K562 (cell line): ENCODE measurements at regions not wholly inside any gene's neighbourhood (a gene's known extent, or its start where the extent isn't known, plus 50 kb on each side); places are given as distances from the start of the nearest gene placed in this dataset.

Source experiments
- FOXK1 ChIP-seq: sonication (generic); formaldehyde crosslinking; IDR thresholded peaks from 2 replicates; pipeline ENCODE4 v1.8.0; 2022; ENCODE audit warnings: missing genetic modification reagents, mild to moderate bottlenecking, borderline replicate concordance
- SMAD3 ChIP-seq: fragments of 450-650 bp; formaldehyde crosslinking; conservative IDR thresholded peaks from 2 replicates; pipeline ENCODE4 v1.4.0; 2020; ENCODE audit warnings: mild to moderate bottlenecking
- ZKSCAN1 ChIP-seq: fragments of 150-350 bp; IDR thresholded peaks from 2 replicates; pipeline ENCODE4 v1.6.1; 2016; ENCODE audit warnings: low read depth, low read length
- TF ChIP-seq, protein P1 (sequence below): fragments of 450-650 bp; formaldehyde crosslinking; IDR thresholded peaks from 2 replicates; pipeline ENCODE4 v1.4.0; 2020; ENCODE audit warnings: mild to moderate bottlenecking, moderate library complexity
- TF ChIP-seq, protein P2 (sequence below), 2 experiments: fragments of 450-650 bp; conservative IDR thresholded peaks; 2 replicates each; pipeline ENCODE4 v1.6.1; 2017; ENCODE audit warnings: mild to moderate bottlenecking in 2 of 2, moderate library complexity in 2 of 2

GRCh38 chr14:101134851-101135433 lies 231.4 kb upstream of the RTL1 start (continued):
- TF ChIP-seq, protein P1, sequence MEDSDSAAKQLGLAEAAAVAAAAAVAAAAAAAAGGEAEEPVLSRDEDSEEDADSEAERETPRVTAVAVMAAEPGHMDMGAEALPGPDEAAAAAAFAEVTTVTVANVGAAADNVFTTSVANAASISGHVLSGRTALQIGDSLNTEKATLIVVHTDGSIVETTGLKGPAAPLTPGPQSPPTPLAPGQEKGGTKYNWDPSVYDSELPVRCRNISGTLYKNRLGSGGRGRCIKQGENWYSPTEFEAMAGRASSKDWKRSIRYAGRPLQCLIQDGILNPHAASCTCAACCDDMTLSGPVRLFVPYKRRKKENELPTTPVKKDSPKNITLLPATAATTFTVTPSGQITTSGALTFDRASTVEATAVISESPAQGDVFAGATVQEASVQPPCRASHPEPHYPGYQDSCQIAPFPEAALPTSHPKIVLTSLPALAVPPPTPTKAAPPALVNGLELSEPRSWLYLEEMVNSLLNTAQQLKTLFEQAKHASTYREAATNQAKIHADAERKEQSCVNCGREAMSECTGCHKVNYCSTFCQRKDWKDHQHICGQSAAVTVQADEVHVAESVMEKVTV (CRISPR knock-in tag): no peak
- TF ChIP-seq SMAD3: no peak
- TF ChIP-seq, protein P2, sequence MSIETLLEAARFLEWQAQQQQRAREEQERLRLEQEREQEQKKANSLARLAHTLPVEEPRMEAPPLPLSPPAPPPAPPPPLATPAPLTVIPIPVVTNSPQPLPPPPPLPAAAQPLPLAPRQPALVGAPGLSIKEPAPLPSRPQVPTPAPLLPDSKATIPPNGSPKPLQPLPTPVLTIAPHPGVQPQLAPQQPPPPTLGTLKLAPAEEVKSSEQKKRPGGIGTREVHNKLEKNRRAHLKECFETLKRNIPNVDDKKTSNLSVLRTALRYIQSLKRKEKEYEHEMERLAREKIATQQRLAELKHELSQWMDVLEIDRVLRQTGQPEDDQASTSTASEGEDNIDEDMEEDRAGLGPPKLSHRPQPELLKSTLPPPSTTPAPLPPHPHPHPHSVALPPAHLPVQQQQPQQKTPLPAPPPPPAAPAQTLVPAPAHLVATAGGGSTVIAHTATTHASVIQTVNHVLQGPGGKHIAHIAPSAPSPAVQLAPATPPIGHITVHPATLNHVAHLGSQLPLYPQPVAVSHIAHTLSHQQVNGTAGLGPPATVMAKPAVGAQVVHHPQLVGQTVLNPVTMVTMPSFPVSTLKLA (conservative IDR thresholded peaks at IDR 0.05): no peak
- TF ChIP-seq ZKSCAN1: no peak
- no peak for TF ChIP-seq FOXK1 (CRISPR knock-in tag)
